Right lobe of liver (tissue), 4 donors: ENCODE measurements at regions not wholly inside any gene's neighbourhood (a gene's known extent, or its start where the extent isn't known, plus 50 kb on each side); places are given as distances from the start of the nearest gene placed in this dataset.

ENCODE experiments used
- CTCF ChIP-seq, 4 donors: fragments of 200-600 bp in 3 of 4; fragments of 450-650 bp in 1 of 4; IDR thresholded peaks; one replicate each; pipeline versions ENCODE4 v1.5.1 to v1.8.0; 2016 to 2022; ENCODE audit warnings: antibody characterized with exemption in 4 of 4, mild to moderate bottlenecking in 2 of 4
- POLR2A ChIP-seq: fragments of 450-650 bp; IDR thresholded peaks from one replicate; pipeline ENCODE4 v1.6.1; 2017; ENCODE audit warnings: antibody characterized with exemption, mild to moderate bottlenecking
- donor health status: DM: no; HTN: no; CAD: no.
- donor health status: DM: no; HTN: no; CAD: no.
- donor health status: DM: no; HTN: yes; CAD: no.

GRCh38 chr15:63442080-63442479 is 60.4 kb upstream of the CA12 start:
- TF ChIP-seq CTCF (IDR thresholded peaks at IDR 0.05) (no peak), POLR2A (no peak)
